Endothelial cell of umbilical vein (primary cell): ENCODE measurements at regions not wholly inside any gene's neighbourhood (a gene's known extent, or its start where the extent isn't known, plus 50 kb on each side); places are given as distances from the start of the nearest gene placed in this dataset.

Source experiments
- BruUV-seq: library from RNA; stranded (reverse); fragments of 400-500 nt; replicated peaks from 2 replicates; lab custom pipeline; 2021; lab: Mats Ljungman, UMichigan
- CTCF ChIA-PET: fragments of 300-600, 350-600 bp; sonication (Branson Sonifier 250); formaldehyde crosslinking; loops from one replicate; lab custom pipeline; 2021; ENCODE audit warnings: antibody characterized with exemption, inconsistent platforms; lab: Charles Lee
- POLR2A ChIA-PET: fragments of 300-600, 350-600 bp; sonication (Branson Sonifier 250); formaldehyde crosslinking; loops from one replicate; lab custom pipeline; 2021; ENCODE audit warnings: antibody characterized with exemption, inconsistent platforms; lab: Charles Lee
- DNase-seq: peaks from one replicate; pipeline ENCODE4 v3.0.0-alpha.2; 2011; ENCODE audit warnings: low read depth, low spot score
- FAIRE-seq: peaks from 2 replicates; lab custom pipeline; 2011; peaks lifted over from hg19 to GRCh38; lab: Jason Lieb, UNC
- H2AFZ ChIP-seq: 2 replicates; pipeline ENCODE4 v1.6.0; 2012; ENCODE audit warnings: low read depth, low read length, control low read depth, inconsistent platforms
- H3K27ac ChIP-seq: 2 replicates; pipeline ENCODE4 v1.5.1; 2011; ENCODE audit warnings: low read depth, mild to moderate bottlenecking, control low read depth, low read length, moderate library complexity; ENCODE audit not compliant: insufficient read depth
- H3K27me3 ChIP-seq, 2 experiments: 2 replicates each; pipeline versions ENCODE4 v1.6.0 to v1.6.1; 2011; ENCODE audit warnings: low read length in 2 of 2, mixed read lengths in 1 of 2; ENCODE audit not compliant: control insufficient read depth in 2 of 2, insufficient read depth in 2 of 2
- H3K36me3 ChIP-seq, 2 experiments: 2 replicates in 1 of 2; 3 replicates in 1 of 2; pipeline ENCODE4 v1.5.1; 2011; ENCODE audit warnings: low read length in 2 of 2, mild to moderate bottlenecking in 1 of 2, moderate library complexity in 1 of 2; ENCODE audit not compliant: control insufficient read depth in 2 of 2, insufficient read depth in 2 of 2; ENCODE audit errors: extremely low read depth in 1 of 2
- H3K4me1 ChIP-seq: 3 replicates; pipeline ENCODE4 v1.5.1; 2011; ENCODE audit warnings: mild to moderate bottlenecking, low read length; ENCODE audit not compliant: control insufficient read depth, insufficient read depth; ENCODE audit errors: extremely low read depth
- H3K4me2 ChIP-seq: 2 replicates; pipeline ENCODE4 v1.6.1; 2011; ENCODE audit warnings: low read length, control low read depth, mixed read lengths; ENCODE audit not compliant: insufficient read depth
- H3K4me3 ChIP-seq, 3 experiments: fragments of 200-600 bp in 1 of 3; sonication (generic), shearing (Covaris generic) in 1 of 3; replicated peaks in 1 of 3; 2 replicates each; pipeline ENCODE4 v1.5.1; 2011 to 2016; ENCODE audit warnings: control low read depth in 3 of 3, low read length in 3 of 3, mild to moderate bottlenecking in 2 of 3, inconsistent platforms in 1 of 3, low read depth in 1 of 3, moderate library complexity in 1 of 3; ENCODE audit not compliant: insufficient read depth in 1 of 3
- H3K79me2 ChIP-seq: 2 replicates; pipeline ENCODE4 v1.6.0; 2012; ENCODE audit warnings: low read length, inconsistent platforms; ENCODE audit not compliant: control insufficient read depth, insufficient read depth
- H3K9ac ChIP-seq: replicated peaks from 2 replicates; pipeline ENCODE3; 2011; ENCODE audit warnings: low read length, control low read depth; ENCODE audit not compliant: insufficient read depth; ENCODE audit errors: extremely low read depth
- H3K9me1 ChIP-seq: replicated peaks from 3 replicates; pipeline ENCODE4 v1.6.0; 2011; ENCODE audit warnings: mild to moderate bottlenecking, low read length; ENCODE audit not compliant: control insufficient read depth, insufficient read depth; ENCODE audit errors: extremely low read depth
- H3K9me3 ChIP-seq: replicated peaks from 2 replicates; pipeline ENCODE4 v1.5.1; 2012; ENCODE audit warnings: low read length, inconsistent platforms; ENCODE audit not compliant: control insufficient read depth, insufficient read depth
- H4K20me1 ChIP-seq: replicated peaks from 2 replicates; pipeline ENCODE3; 2011; ENCODE audit warnings: mild to moderate bottlenecking, low read length; ENCODE audit not compliant: control insufficient read depth, insufficient read depth; ENCODE audit errors: extremely low read depth
- EZH2 ChIP-seq: IDR thresholded peaks from 2 replicates; pipeline ENCODE4 v1.6.1; 2012; ENCODE audit warnings: borderline replicate concordance, low read depth, mild to moderate bottlenecking, moderate library complexity, low read length, inconsistent platforms; ENCODE audit not compliant: severe bottlenecking
- FOS ChIP-seq: IDR thresholded peaks from 2 replicates; pipeline ENCODE4 v1.6.1; 2011; ENCODE audit warnings: mild to moderate bottlenecking, low read length, moderate library complexity, borderline replicate concordance; ENCODE audit not compliant: insufficient read depth
- GATA2 ChIP-seq: IDR thresholded peaks from 2 replicates; pipeline ENCODE4 v1.7.0; 2011; ENCODE audit warnings: low read depth, mild to moderate bottlenecking, moderate library complexity, mixed read lengths, low read length; ENCODE audit not compliant: insufficient read length, insufficient read depth
- JUN ChIP-seq: IDR thresholded peaks from 2 replicates; pipeline ENCODE4 v1.6.1; 2011; ENCODE audit warnings: borderline replicate concordance, low read depth; ENCODE audit not compliant: insufficient read length, insufficient read depth
- MYC ChIP-seq: IDR thresholded peaks from one replicate; pipeline ENCODE4 v1.6.1; 2011; ENCODE audit warnings: mild to moderate bottlenecking, low read depth, low read length
- POLR2A ChIP-seq: IDR thresholded peaks from 2 replicates; pipeline ENCODE4 v1.6.1; 2012; ENCODE audit warnings: low read depth, mild to moderate bottlenecking, control low read depth, low read length
- POLR2AphosphoS5 ChIP-seq: IDR thresholded peaks from 2 replicates; pipeline ENCODE4 v1.6.1; 2012; ENCODE audit warnings: low read depth, mild to moderate bottlenecking, control low read depth, low read length, moderate library complexity; ENCODE audit not compliant: insufficient read depth
- dilution Hi-C: fragments of 300-500 bp; cut with MboI; formaldehyde crosslinking; loops from one replicate; pipeline ENCODE4 v1.15.0; 2019; ENCODE audit warnings: low sequenced_read_pairs; ENCODE audit not compliant: extremely low pct_ligation_motif_present
- intact Hi-C: fragments of 100-400 bp; cut with micrococcal nuclease; formaldehyde crosslinking; loops from one replicate; pipeline ENCODE4 v1.10.0; 2022
- TF ChIP-seq, protein P1 (sequence below), 2 donors: IDR thresholded peaks; 1 replicate in 1 of 2; 2 replicates in 1 of 2; pipeline ENCODE4 v1.5.1; 2011; ENCODE audit warnings: low read length in 2 of 2, mild to moderate bottlenecking in 2 of 2, moderate library complexity in 2 of 2, control low read depth in 1 of 2, inconsistent platforms in 1 of 2, low read depth in 1 of 2; ENCODE audit not compliant: insufficient read depth in 1 of 2; ENCODE audit errors: extremely low read depth in 1 of 2
- TF ChIP-seq, protein P2 (sequence below): IDR thresholded peaks from 2 replicates; pipeline ENCODE4 v1.6.1; 2011; ENCODE audit not compliant: insufficient read depth, insufficient read length

DNA sequence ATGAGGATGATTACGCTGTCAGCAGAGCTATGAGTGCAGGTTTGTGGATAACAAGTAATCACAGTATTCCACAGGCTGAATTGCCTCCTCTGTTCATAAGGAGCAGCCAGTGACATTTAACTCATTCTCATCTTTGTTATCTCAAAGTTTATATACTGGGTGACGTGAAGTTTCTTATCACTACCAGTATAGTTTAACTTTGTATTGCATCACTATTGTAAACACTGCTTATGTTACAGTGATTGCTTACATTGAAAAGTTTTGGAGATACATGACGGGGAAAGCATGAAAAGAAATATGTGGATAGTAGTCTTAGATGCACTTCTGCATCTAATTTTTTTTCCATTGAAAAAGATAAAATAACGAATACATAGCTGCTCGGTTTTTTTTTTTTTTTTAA, 429.7 kb downstream of the VGLL3 start:
- no peak for FAIRE-seq

More for the DNA sequence above, 429.7 kb downstream of the VGLL3 start:
- intact Hi-C loops = no loop called here
- H3K27ac ChIP-seq = no peak overlapping the region
- H3K9me1 ChIP-seq = no peaks in the 10 kb centered on the region
- no peak overlapping the region for H3K4me3 ChIP-seq
- ChIA-PET CTCF (no interaction called here), POLR2A (no interaction called here)
- no peaks in the 10 kb centered on the region for H3K79me2 ChIP-seq
- H3K9ac ChIP-seq = no peak overlapping the region
- H4K20me1 ChIP-seq = no peaks in the 10 kb centered on the region
- H3K4me1 ChIP-seq = no peaks in the 10 kb centered on the region
- no peaks in the 10 kb centered on the region for H3K36me3 ChIP-seq
- H3K4me2 ChIP-seq = no peak overlapping the region
- no peaks in the 10 kb centered on the region for H3K27me3 ChIP-seq
- DNase-seq = no peak
- BruUV-seq = no TSS peak
- dilution Hi-C loops = no loop called here
- no peak overlapping the region for H2AFZ ChIP-seq
- no peak for TF ChIP-seq POLR2AphosphoS5
- no peak for TF ChIP-seq GATA2
- no peak for TF ChIP-seq EZH2
- no peak for TF ChIP-seq FOS
- TF ChIP-seq, protein P1, sequence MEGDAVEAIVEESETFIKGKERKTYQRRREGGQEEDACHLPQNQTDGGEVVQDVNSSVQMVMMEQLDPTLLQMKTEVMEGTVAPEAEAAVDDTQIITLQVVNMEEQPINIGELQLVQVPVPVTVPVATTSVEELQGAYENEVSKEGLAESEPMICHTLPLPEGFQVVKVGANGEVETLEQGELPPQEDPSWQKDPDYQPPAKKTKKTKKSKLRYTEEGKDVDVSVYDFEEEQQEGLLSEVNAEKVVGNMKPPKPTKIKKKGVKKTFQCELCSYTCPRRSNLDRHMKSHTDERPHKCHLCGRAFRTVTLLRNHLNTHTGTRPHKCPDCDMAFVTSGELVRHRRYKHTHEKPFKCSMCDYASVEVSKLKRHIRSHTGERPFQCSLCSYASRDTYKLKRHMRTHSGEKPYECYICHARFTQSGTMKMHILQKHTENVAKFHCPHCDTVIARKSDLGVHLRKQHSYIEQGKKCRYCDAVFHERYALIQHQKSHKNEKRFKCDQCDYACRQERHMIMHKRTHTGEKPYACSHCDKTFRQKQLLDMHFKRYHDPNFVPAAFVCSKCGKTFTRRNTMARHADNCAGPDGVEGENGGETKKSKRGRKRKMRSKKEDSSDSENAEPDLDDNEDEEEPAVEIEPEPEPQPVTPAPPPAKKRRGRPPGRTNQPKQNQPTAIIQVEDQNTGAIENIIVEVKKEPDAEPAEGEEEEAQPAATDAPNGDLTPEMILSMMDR (IDR thresholded peaks at IDR 0.05; ENCODE audit: extremely low read depth in 1 of 2, insufficient read depth in 1 of 2, low read depth in 1 of 2, low read length in 2 of 2) = no peak
- no peak for TF ChIP-seq MYC
- TF ChIP-seq, protein P2, sequence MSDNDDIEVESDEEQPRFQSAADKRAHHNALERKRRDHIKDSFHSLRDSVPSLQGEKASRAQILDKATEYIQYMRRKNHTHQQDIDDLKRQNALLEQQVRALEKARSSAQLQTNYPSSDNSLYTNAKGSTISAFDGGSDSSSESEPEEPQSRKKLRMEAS = no peak
- TF ChIP-seq JUN = no peak
- no peak for TF ChIP-seq POLR2A
- H3K9me3 ChIP-seq = no peaks in the 10 kb centered on the region
